Common myeloid progenitor, CD34-positive (primary cell): ENCODE measurements at regions not wholly inside any gene's neighbourhood (a gene's known extent, or its start where the extent isn't known, plus 50 kb on each side); places are given as distances from the start of the nearest gene placed in this dataset.
A peak's percentile ranks its signal among the peaks of the same experiment; 100 is the strongest.

Experiments used
- CTCF ChIA-PET: fragments of 350-600 bp; sonication (Branson Sonifier 250); formaldehyde crosslinking; loops from one replicate; lab custom pipeline; 2021; ENCODE audit warnings: antibody characterized with exemption; lab: Charles Lee
- POLR2A ChIA-PET: fragments of 350-600 bp; sonication (Branson Sonifier 250); formaldehyde crosslinking; loops from one replicate; lab custom pipeline; 2021; ENCODE audit warnings: antibody characterized with exemption; lab: Charles Lee
- DNase-seq, 3 donors: peaks; one replicate each; pipeline versions ENCODE4 v3.0.0 to v3.0.0-alpha.2; 2013
- H3K27ac ChIP-seq, 2 experiments: 1 replicate in 1 of 2; 2 replicates in 1 of 2; pipeline ENCODE4 v1.7.0; 2013; ENCODE audit warnings: inconsistent platforms in 2 of 2, low read length in 2 of 2, mild to moderate bottlenecking in 2 of 2, low read depth in 1 of 2, moderate library complexity in 1 of 2; ENCODE audit not compliant: severe bottlenecking in 2 of 2, insufficient read depth in 1 of 2, poor library complexity in 1 of 2
- H3K27me3 ChIP-seq, 5 experiments: replicated peaks in 2 of 5; 1 replicate in 3 of 5; 2 replicates in 2 of 5; pipeline versions ENCODE4 v1.6.1 to v1.7.0; 2013; ENCODE audit warnings: low read length in 4 of 5, mild to moderate bottlenecking in 2 of 5, moderate library complexity in 2 of 5, inconsistent platforms in 1 of 5; ENCODE audit not compliant: insufficient read depth in 5 of 5, control insufficient read depth in 4 of 5
- H3K36me3 ChIP-seq, 4 experiments: 1 replicate in 2 of 4; 2 replicates in 2 of 4; pipeline versions ENCODE4 v1.6.1 to v1.7.0; 2013; ENCODE audit warnings: low read length in 3 of 4, control low read depth in 1 of 4, mild to moderate bottlenecking in 1 of 4; ENCODE audit not compliant: control insufficient read depth in 4 of 4, insufficient read depth in 4 of 4
- H3K4me1 ChIP-seq, 4 experiments: 1 replicate in 3 of 4; 2 replicates in 1 of 4; pipeline versions ENCODE4 v1.6.1 to v1.7.1; 2013; ENCODE audit warnings: low read length in 3 of 4, mild to moderate bottlenecking in 3 of 4, control low read depth in 1 of 4, inconsistent platforms in 1 of 4, moderate library complexity in 1 of 4; ENCODE audit not compliant: control insufficient read depth in 4 of 4, insufficient read depth in 4 of 4; ENCODE audit errors: control extremely low read depth in 1 of 4
- H3K4me3 ChIP-seq, 7 experiments: 1 replicate in 4 of 7; 2 replicates in 3 of 7; pipeline versions ENCODE4 v1.5.1 to v1.7.0; 2013; ENCODE audit warnings: mild to moderate bottlenecking in 7 of 7, low read length in 6 of 7, moderate library complexity in 6 of 7, inconsistent platforms in 2 of 7, low read depth in 2 of 7, control low read depth in 1 of 7; ENCODE audit not compliant: insufficient read depth in 4 of 7, control insufficient read depth in 1 of 7; ENCODE audit errors: extremely low read depth in 1 of 7
- H3K9me3 ChIP-seq, 5 experiments: 1 replicate in 4 of 5; 2 replicates in 1 of 5; pipeline versions ENCODE4 v1.6.1 to v1.7.1; 2013; ENCODE audit warnings: low read length in 4 of 5, mild to moderate bottlenecking in 2 of 5, inconsistent platforms in 1 of 5, low read depth in 1 of 5, moderate library complexity in 1 of 5; ENCODE audit not compliant: control insufficient read depth in 4 of 5, insufficient read depth in 2 of 5; ENCODE audit errors: control extremely low read depth in 1 of 5
- WGBS: methylation state at CpG from one replicate; pipeline ENCODE4 v1.1.5; 2013; ENCODE audit not compliant: insufficient coverage; 5-methylcytosine and 5-hydroxymethylcytosine counted together

GRCh38 chr2:199607914-199608313 lies 150.2 kb upstream of the SATB2 start:
- ChIA-PET POLR2A (no interaction called here), CTCF (no interaction called here)
- Histone ChIP-seq H3K36me3 (no peaks in the 10 kb centered on the region), H3K27ac (no peak overlapping the region), H3K9me3 (no peaks in the 10 kb centered on the region), H3K4me3 (no peak overlapping the region), H3K4me1 (peaks cover 9 to 30% (median 20%) of the 10 kb centered on the region in 4 experiments), H3K27me3 (no peaks in the 10 kb centered on the region)
- peak in 2 of 3 donors; percentile 20 to 27 for DNase-seq
- 86% methylated on average over 2 of the region's 3 CpGs for WGBS

DNA sequence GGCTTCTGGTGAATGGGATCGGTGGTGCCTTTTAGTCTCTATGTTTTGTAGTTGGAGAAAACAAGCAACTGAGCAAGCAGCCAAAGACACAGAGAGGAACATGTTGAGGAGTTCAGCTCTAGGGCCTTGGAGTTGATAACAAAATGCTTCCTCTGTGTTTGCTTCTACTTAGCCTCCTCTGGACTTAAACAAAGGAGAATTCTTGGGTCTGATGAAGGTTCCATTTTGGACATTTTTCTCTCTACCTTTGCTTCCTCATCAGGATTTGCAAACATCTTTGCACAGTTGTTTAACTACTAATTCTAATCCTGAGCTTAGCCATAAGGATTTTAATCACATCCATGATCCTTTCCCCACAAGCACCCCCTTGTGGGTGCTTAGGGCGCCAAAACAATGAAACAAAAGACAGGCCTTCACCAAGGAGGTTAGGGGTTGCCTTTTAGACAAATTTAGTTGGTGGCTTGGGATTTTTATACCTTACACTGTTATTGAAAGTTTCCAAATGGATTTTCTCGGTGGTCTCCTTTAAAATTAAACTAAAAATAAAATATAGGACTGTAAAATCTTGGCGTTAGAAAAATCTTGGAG lies 148.5 kb upstream of the SATB2 start:
- Histone ChIP-seq H3K27me3 (no peaks in the 10 kb centered on the region), H3K4me3 (peak overlapping the region in 4 of 7 experiments; percentile 31 to 67 (median 53)), H3K9me3 (no peaks in the 10 kb centered on the region), H3K36me3 (no peaks in the 10 kb centered on the region), H3K4me1 (peaks cover 9 to 34% (median 22%) of the 10 kb centered on the region in 4 experiments), H3K27ac (peak overlapping the region; percentile 47 to 59)
- ChIA-PET POLR2A (no interaction called here), CTCF (interaction anchor here (0.8 to 2.0 kb wide), 2 partner anchors 9 to 11 kb away, joined by 3 to 7 read pairs; no protein-coding TSS in a partner anchor)
- WGBS = 17% methylated on average over 1 of the region's 4 CpGs
- peak in 1 of 3 donors; percentile 40 for DNase-seq

DNA sequence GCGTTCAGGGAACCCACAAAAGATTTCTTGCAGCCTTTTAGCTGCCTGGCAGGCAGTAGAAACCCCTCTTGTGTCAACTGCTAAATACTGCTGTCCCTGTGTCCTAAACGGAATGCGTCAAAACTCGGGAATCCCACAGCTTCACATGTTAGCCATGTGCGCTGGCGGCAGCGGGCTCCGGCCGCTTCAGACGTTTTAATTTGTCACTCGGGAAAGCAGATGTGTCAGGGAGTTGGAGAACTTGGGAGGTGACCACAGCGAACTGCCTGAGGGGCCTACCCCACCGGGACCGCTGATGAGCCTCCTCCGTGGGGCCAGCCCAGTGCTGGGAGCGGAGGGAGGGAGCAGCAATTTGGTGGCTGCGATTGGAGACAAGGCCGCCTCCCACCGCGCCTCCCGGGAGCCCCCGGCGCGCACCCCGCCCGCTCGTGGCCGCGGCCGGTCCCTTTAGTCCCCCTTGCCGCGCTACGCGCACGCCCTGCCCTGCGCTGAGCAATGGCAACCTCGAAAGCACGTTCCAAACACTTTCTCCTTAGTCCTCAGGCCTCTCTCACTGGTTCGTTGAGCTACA lies 146.1 kb upstream of the SATB2 start:
- DNase-seq = peak in 1 of 3 donors; percentile 28
- Histone ChIP-seq H3K36me3 (no peaks in the 10 kb centered on the region), H3K4me1 (peaks cover 15 to 43% (median 29%) of the 10 kb centered on the region in 4 experiments), H3K4me3 (peak overlapping the region in 3 of 7 experiments; percentile 13 to 58 (median 31)), H3K9me3 (no peaks in the 10 kb centered on the region), H3K27ac (no peak overlapping the region), H3K27me3 (no peaks in the 10 kb centered on the region)
- WGBS = 71% methylated on average over 39 of the region's 39 CpGs
- ChIA-PET CTCF (interaction anchor here (1.3 kb wide), 1 partner anchor 22 kb away, joined by 6 read pairs; no protein-coding TSS in a partner anchor), POLR2A (no interaction called here)

GRCh38 chr2:199602896-199603717 lies 145.4 kb upstream of the SATB2 start:
- peak in 2 of 3 donors; percentile 77 to 88 for DNase-seq
- peak overlapping the region in 2 of 7 experiments; percentile 17 to 31 for H3K4me3 ChIP-seq
- H3K27me3 ChIP-seq = no peaks in the 10 kb centered on the region
- no peak overlapping the region for H3K27ac ChIP-seq
- WGBS = 38% methylated on average over 9 of the region's 15 CpGs
- CTCF ChIA-PET = interaction anchor here (1.3 kb wide), 1 partner anchor 21 kb away, joined by 6 read pairs; no protein-coding TSS in a partner anchor
- H3K4me1 ChIP-seq = peaks cover 15 to 45% (median 34%) of the 10 kb centered on the region in 4 experiments
- POLR2A ChIA-PET = no interaction called here
- no peaks in the 10 kb centered on the region for H3K36me3 ChIP-seq
- no peaks in the 10 kb centered on the region for H3K9me3 ChIP-seq

DNA sequence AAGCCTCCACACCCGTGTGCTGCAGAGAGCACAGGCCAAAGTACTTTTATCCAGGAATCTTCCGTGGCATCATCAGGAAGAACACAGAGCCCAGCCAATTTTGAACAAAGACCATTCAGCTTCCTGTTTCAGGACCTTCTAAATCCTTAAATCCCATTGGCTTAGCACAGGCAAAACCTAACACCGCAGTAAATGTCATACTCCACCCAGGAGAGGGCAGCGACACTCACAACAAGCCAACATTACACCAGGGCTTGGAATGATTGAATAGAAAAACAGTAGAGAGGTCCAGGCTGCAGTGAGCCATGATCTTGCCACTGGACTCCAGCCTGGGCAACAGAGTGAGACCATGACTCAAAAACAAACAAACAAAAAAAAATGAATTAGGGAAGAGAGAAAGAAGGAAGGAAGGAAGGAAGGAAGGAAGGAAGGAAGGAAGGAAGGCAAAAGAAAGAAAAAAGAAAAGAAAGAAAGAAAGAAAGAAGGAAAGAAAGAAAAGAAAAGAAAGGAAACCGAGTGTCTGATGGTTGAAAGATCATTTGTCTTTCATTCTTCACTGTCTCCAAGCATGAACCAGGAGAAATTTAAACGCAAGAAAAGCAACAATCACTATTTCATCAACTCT lies 144.6 kb upstream of the SATB2 start:
- ChIA-PET CTCF (interaction anchor here (1.3 kb wide), 1 partner anchor 21 kb away, joined by 6 read pairs; no protein-coding TSS in a partner anchor), POLR2A (no interaction called here)
- H3K27ac ChIP-seq = no peak overlapping the region
- H3K27me3 ChIP-seq = no peaks in the 10 kb centered on the region
- peak in 2 of 3 donors; percentile 54 to 67 for DNase-seq
- peak overlapping the region in 1 of 7 experiments; percentile 17 for H3K4me3 ChIP-seq
- WGBS = 93% methylated on average over 2 of the region's 6 CpGs
- no peaks in the 10 kb centered on the region for H3K9me3 ChIP-seq
- H3K4me1 ChIP-seq = peaks cover 17 to 45% (median 36%) of the 10 kb centered on the region in 4 experiments
- no peaks in the 10 kb centered on the region for H3K36me3 ChIP-seq

- Histone ChIP-seq H3K27ac (no peak overlapping the region), H3K9me3 (no peaks in the 10 kb centered on the region), H3K36me3 (no peaks in the 10 kb centered on the region), H3K4me3 (no peak overlapping the region), H3K27me3 (no peaks in the 10 kb centered on the region), H3K4me1 (peaks cover 7 to 17% (median 11%) of the 10 kb centered on the region in 4 experiments)
- WGBS = no CpG with 5 or more reads among the region's 1 CpG
- peak in 2 of 3 donors; percentile 51 to 54 for DNase-seq
- CTCF ChIA-PET = interaction anchor here (1.5 to 1.6 kb wide), 3 partner anchors 10 to 109 kb away, joined by 3 to 7 read pairs (median 3); no protein-coding TSS in a partner anchor
- POLR2A ChIA-PET = no interaction called here
These were observed 138.8 kb upstream of the SATB2 start for GRCh38 chr2:199596549-199596948.
